HCT116 (cell line): ENCODE measurements at regions not wholly inside any gene's neighbourhood (a gene's known extent, or its start where the extent isn't known, plus 50 kb on each side); places are given as distances from the start of the nearest gene placed in this dataset.

Experiments used
- ATAC-seq: fragments of 200-7000 bp; cut with Tn5 transposase; 2 replicates; pipeline ENCODE4 v1.9.1; 2020; ENCODE audit warnings: mild to moderate bottlenecking, moderate library complexity
- BruUV-seq: library from RNA; stranded (reverse); fragments of 400-500 nt; replicated peaks from 2 replicates; lab custom pipeline; 2021; lab: Mats Ljungman, UMichigan
- CTCF ChIA-PET: fragments of 300-600 bp; sonication (Branson Sonifier 250); formaldehyde crosslinking; loops from one replicate; lab custom pipeline; 2021; ENCODE audit warnings: antibody characterized with exemption; lab: Charles Lee
- POLR2A ChIA-PET: fragments of 300-600, 350-600 bp; sonication (Branson Sonifier 250); formaldehyde crosslinking; loops from one replicate; lab custom pipeline; 2021; ENCODE audit warnings: antibody characterized with exemption; lab: Charles Lee
- RAD21 ChIA-PET, 2 experiments: fragments of 300-600 bp; sonication (Branson Sonifier 250); formaldehyde crosslinking; loops; one replicate each; lab custom pipeline; 2023; ENCODE audit warnings: low total read pairs in 2 of 2; ENCODE audit not compliant: uncharacterized antibody in 2 of 2, unreplicated experiment in 2 of 2, low non-redundant PET in 1 of 2; lab: Charles Lee
- DNase-seq: peaks from one replicate; pipeline ENCODE4 v3.0.0-alpha.2; 2010; ENCODE audit warnings: low read depth, low spot score
- H2AFZ ChIP-seq: fragments of 200-600 bp; shearing (Covaris generic), sonication (generic); 2 replicates; pipeline ENCODE4 v1.6.1; 2017; ENCODE audit warnings: low read depth, mixed run types, mixed read lengths, antibody characterized with exemption, low read length; ENCODE audit not compliant: poor library complexity, severe bottlenecking
- H3K27ac ChIP-seq: 2 replicates; pipeline ENCODE4 v1.5.1; 2012; ENCODE audit warnings: low read depth, low read length
- H3K27me3 ChIP-seq: fragments of 200-600 bp; sonication (generic); 2 replicates; pipeline ENCODE4 v1.6.1; 2016; ENCODE audit warnings: mixed run types, low read length, mixed read lengths; ENCODE audit not compliant: insufficient read depth
- H3K36me3 ChIP-seq, 2 experiments: fragments of 200-500 bp in 1 of 2; fragments of 200-600 bp in 1 of 2; sonication (Bioruptor generic) in 1 of 2; sonication (generic) in 1 of 2; 2 replicates each; pipeline versions ENCODE4 v1.5.1 to v1.6.1; 2014 to 2016; ENCODE audit warnings: low read length in 2 of 2, inconsistent platforms in 1 of 2, mixed read lengths in 1 of 2, mixed run types in 1 of 2; ENCODE audit not compliant: insufficient read depth in 2 of 2, control insufficient read depth in 1 of 2
- H3K4me1 ChIP-seq, 2 experiments: fragments of 200-600 bp in 1 of 2; sonication (generic) in 1 of 2; 2 replicates each; pipeline versions ENCODE4 v1.5.1 to v1.6.1; 2012 to 2017; ENCODE audit warnings: low read length in 2 of 2, inconsistent platforms in 1 of 2, mild to moderate bottlenecking in 1 of 2, mixed read lengths in 1 of 2, mixed run types in 1 of 2, moderate library complexity in 1 of 2; ENCODE audit not compliant: insufficient read depth in 2 of 2, control insufficient read depth in 1 of 2
- H3K4me2 ChIP-seq: fragments of 200-600 bp; sonication (generic); 2 replicates; pipeline ENCODE4 v1.6.1; 2017; ENCODE audit warnings: mixed run types, low read length, mixed read lengths
- H3K4me3 ChIP-seq, 2 experiments: fragments of 200-600 bp in 1 of 2; sonication (generic) in 1 of 2; replicated peaks in 1 of 2; 2 replicates each; pipeline ENCODE4 v1.5.1; 2011 to 2016; ENCODE audit warnings: low read length in 2 of 2, control low read depth in 1 of 2, low read depth in 1 of 2, mild to moderate bottlenecking in 1 of 2, mixed read lengths in 1 of 2, mixed run types in 1 of 2
- H3K79me2 ChIP-seq: fragments of 200-600 bp; sonication (generic); 2 replicates; pipeline ENCODE4 v1.6.1; 2017; ENCODE audit warnings: mild to moderate bottlenecking, mixed run types, low read length, moderate library complexity, mixed read lengths; ENCODE audit not compliant: insufficient read depth
- H3K9ac ChIP-seq: fragments of 200-600 bp; sonication (generic); 2 replicates; pipeline ENCODE4 v1.6.1; 2016; ENCODE audit warnings: low read length, mixed read lengths
- H3K9me2 ChIP-seq: fragments of 200-600 bp; sonication (generic), shearing (Covaris generic); 2 replicates; pipeline ENCODE4 v1.6.1; 2017; ENCODE audit warnings: mixed run types, mild to moderate bottlenecking, moderate library complexity; ENCODE audit not compliant: insufficient read depth
- H3K9me3 ChIP-seq, 2 experiments: fragments of 200-500 bp in 1 of 2; fragments of 200-600 bp in 1 of 2; sonication (Bioruptor generic) in 1 of 2; sonication (generic) in 1 of 2; 2 replicates each; pipeline ENCODE4 v1.6.1; 2014 to 2017; ENCODE audit warnings: low read length in 2 of 2, mixed read lengths in 2 of 2, inconsistent platforms in 1 of 2, low read depth in 1 of 2, mild to moderate bottlenecking in 1 of 2, mixed run types in 1 of 2, moderate library complexity in 1 of 2; ENCODE audit not compliant: control insufficient read depth in 1 of 2, insufficient read depth in 1 of 2
- H4K20me1 ChIP-seq: fragments of 200-600 bp; sonication (generic), shearing (Covaris generic); 2 replicates; pipeline ENCODE4 v1.6.1; 2017; ENCODE audit warnings: mixed run types, mild to moderate bottlenecking, moderate library complexity; ENCODE audit not compliant: insufficient read depth
- CEBPB ChIP-seq: IDR thresholded peaks from 2 replicates; pipeline ENCODE4 v1.6.1; 2012; ENCODE audit warnings: low read depth
- EGR1 ChIP-seq: IDR thresholded peaks from 2 replicates; pipeline ENCODE4 v1.6.1; 2012; ENCODE audit warnings: low read depth
- ELF1 ChIP-seq: IDR thresholded peaks from 2 replicates; pipeline ENCODE4 v1.6.1; 2012; ENCODE audit warnings: low read depth, borderline replicate concordance
- EZH2 ChIP-seq: fragments of 200-600 bp; sonication (generic); IDR thresholded peaks from 2 replicates; pipeline ENCODE4 v1.6.1; 2017; ENCODE audit warnings: antibody characterized with exemption, mixed run types
- EZH2phosphoT487 ChIP-seq: fragments of 200-600 bp; IDR thresholded peaks from 2 replicates; pipeline ENCODE4 v1.6.1; 2018; ENCODE audit warnings: antibody characterized with exemption, borderline replicate concordance
- FOSL1 ChIP-seq: IDR thresholded peaks from 2 replicates; pipeline ENCODE4 v1.6.1; 2012; ENCODE audit warnings: low read depth
- JUND ChIP-seq: IDR thresholded peaks from 2 replicates; pipeline ENCODE4 v1.6.1; 2012
- POLR2A ChIP-seq: IDR thresholded peaks from 2 replicates; pipeline ENCODE4 v1.7.0; 2011; ENCODE audit warnings: borderline replicate concordance; ENCODE audit not compliant: insufficient read depth, insufficient read length; ENCODE audit errors: extremely low read depth
- RAD21 ChIP-seq: IDR thresholded peaks from 2 replicates; pipeline ENCODE4 v1.6.1; 2012; ENCODE audit warnings: low read depth, mild to moderate bottlenecking
- SIN3A ChIP-seq: IDR thresholded peaks from 2 replicates; pipeline ENCODE4 v1.6.1; 2012; ENCODE audit warnings: low read depth
- SP1 ChIP-seq: IDR thresholded peaks from 2 replicates; pipeline ENCODE4 v1.6.1; 2012; ENCODE audit warnings: low read depth
- SRF ChIP-seq: IDR thresholded peaks from 2 replicates; pipeline ENCODE4 v1.6.1; 2012; ENCODE audit warnings: low read depth
- YY1 ChIP-seq: IDR thresholded peaks from 2 replicates; pipeline ENCODE4 v1.6.1; 2011; ENCODE audit warnings: low read length, low read depth, moderate library complexity, mild to moderate bottlenecking; ENCODE audit not compliant: insufficient replicate concordance; ENCODE audit errors: extremely low read depth
- ZFX ChIP-seq: fragments of 450-650 bp; IDR thresholded peaks from 2 replicates; pipeline ENCODE4 v1.6.1; 2017
- ZNF274 ChIP-seq: fragments of 200-500 bp; sonication (Bioruptor generic); IDR thresholded peaks from 2 replicates; pipeline ENCODE4 v1.6.1; 2014; ENCODE audit warnings: mild to moderate bottlenecking, low read depth, low read length, inconsistent platforms
- intact Hi-C: fragments of 100-400 bp; cut with micrococcal nuclease; formaldehyde crosslinking; loops from 2 replicates; pipeline ENCODE4 v1.10.0; 2022
- TF ChIP-seq, protein P1 (sequence below), 3 experiments: fragments of 200-600 bp in 1 of 3; sonication (generic) in 1 of 3; IDR thresholded peaks in 2 of 3; conservative IDR thresholded peaks in 1 of 3; 2 replicates each; pipeline ENCODE4 v1.5.1; 2012 to 2017; ENCODE audit warnings: low read depth in 2 of 3, low read length in 2 of 3, antibody characterized with exemption in 1 of 3, borderline replicate concordance in 1 of 3, control low read depth in 1 of 3, mild to moderate bottlenecking in 1 of 3, mixed read lengths in 1 of 3, mixed run types in 1 of 3, moderate library complexity in 1 of 3; ENCODE audit not compliant: insufficient read depth in 1 of 3
- TF ChIP-seq, protein P2 (sequence below): IDR thresholded peaks from 2 replicates; pipeline ENCODE4 v1.6.1; 2011; ENCODE audit warnings: mild to moderate bottlenecking, low read length, moderate library complexity; ENCODE audit not compliant: insufficient replicate concordance; ENCODE audit errors: extremely low read depth
- TF ChIP-seq, protein P3 (sequence below): IDR thresholded peaks from 2 replicates; pipeline ENCODE4 v1.6.1; 2012

GRCh38 chr4:148845609-148846008, 403.4 kb upstream of the NR3C2 start:
- no TSS peak for BruUV-seq
- POLR2A ChIA-PET, result no interaction called here
- no peak for DNase-seq
- Histone ChIP-seq H3K27me3 (no peaks in the 10 kb centered on the region), H2AFZ (no peak overlapping the region), H3K27ac (no peak overlapping the region), H3K9ac (no peak overlapping the region), H3K4me2 (no peak overlapping the region), H3K4me3 (no peak overlapping the region), H3K4me1 (no peaks in the 10 kb centered on the region), H4K20me1 (no peaks in the 10 kb centered on the region), H3K79me2 (no peaks in the 10 kb centered on the region), H3K36me3 (no peaks in the 10 kb centered on the region), H3K9me3 (no peaks in the 10 kb centered on the region), H3K9me2 (no peaks in the 10 kb centered on the region)
- TF ChIP-seq RAD21 (no peak), EGR1 (no peak), JUND (no peak), YY1 (no peak), ELF1 (no peak), POLR2A (no peak), SIN3A (no peak), ZFX (no peak), FOSL1 (no peak), EZH2phosphoT487 (no peak), CEBPB (no peak), SRF (no peak), EZH2 (no peak), SP1 (no peak), ZNF274 (no peak)
- TF ChIP-seq, protein P1, sequence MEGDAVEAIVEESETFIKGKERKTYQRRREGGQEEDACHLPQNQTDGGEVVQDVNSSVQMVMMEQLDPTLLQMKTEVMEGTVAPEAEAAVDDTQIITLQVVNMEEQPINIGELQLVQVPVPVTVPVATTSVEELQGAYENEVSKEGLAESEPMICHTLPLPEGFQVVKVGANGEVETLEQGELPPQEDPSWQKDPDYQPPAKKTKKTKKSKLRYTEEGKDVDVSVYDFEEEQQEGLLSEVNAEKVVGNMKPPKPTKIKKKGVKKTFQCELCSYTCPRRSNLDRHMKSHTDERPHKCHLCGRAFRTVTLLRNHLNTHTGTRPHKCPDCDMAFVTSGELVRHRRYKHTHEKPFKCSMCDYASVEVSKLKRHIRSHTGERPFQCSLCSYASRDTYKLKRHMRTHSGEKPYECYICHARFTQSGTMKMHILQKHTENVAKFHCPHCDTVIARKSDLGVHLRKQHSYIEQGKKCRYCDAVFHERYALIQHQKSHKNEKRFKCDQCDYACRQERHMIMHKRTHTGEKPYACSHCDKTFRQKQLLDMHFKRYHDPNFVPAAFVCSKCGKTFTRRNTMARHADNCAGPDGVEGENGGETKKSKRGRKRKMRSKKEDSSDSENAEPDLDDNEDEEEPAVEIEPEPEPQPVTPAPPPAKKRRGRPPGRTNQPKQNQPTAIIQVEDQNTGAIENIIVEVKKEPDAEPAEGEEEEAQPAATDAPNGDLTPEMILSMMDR (IDR thresholded peaks at IDR 0.05 in 2 of 3, conservative IDR thresholded peaks at IDR 0.05 in 1 of 3; ENCODE audit: borderline replicate concordance in 1 of 3, insufficient read depth in 1 of 3, low read depth in 2 of 3, low read length in 2 of 3), result no peak
- TF ChIP-seq, protein P2, sequence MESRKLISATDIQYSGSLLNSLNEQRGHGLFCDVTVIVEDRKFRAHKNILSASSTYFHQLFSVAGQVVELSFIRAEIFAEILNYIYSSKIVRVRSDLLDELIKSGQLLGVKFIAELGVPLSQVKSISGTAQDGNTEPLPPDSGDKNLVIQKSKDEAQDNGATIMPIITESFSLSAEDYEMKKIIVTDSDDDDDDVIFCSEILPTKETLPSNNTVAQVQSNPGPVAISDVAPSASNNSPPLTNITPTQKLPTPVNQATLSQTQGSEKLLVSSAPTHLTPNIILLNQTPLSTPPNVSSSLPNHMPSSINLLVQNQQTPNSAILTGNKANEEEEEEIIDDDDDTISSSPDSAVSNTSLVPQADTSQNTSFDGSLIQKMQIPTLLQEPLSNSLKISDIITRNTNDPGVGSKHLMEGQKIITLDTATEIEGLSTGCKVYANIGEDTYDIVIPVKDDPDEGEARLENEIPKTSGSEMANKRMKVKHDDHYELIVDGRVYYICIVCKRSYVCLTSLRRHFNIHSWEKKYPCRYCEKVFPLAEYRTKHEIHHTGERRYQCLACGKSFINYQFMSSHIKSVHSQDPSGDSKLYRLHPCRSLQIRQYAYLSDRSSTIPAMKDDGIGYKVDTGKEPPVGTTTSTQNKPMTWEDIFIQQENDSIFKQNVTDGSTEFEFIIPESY, result no peak
- TF ChIP-seq, protein P3, sequence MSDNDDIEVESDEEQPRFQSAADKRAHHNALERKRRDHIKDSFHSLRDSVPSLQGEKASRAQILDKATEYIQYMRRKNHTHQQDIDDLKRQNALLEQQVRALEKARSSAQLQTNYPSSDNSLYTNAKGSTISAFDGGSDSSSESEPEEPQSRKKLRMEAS, result no peak
- intact Hi-C loops, result no loop called here
- RAD21 ChIA-PET, result no interaction called here
- CTCF ChIA-PET, result no interaction called here
- ATAC-seq, result no peak
